Skeletal muscle tissue (tissue), 3 donors: ENCODE measurements at regions not wholly inside any gene's neighbourhood (a gene's known extent, or its start where the extent isn't known, plus 50 kb on each side); places are given as distances from the start of the nearest gene placed in this dataset.

Source experiments
- H3K27ac ChIP-seq: one replicate; pipeline ENCODE4 v1.7.0; 2013; ENCODE audit warnings: mild to moderate bottlenecking, low read depth, low read length, inconsistent platforms
- H3K27me3 ChIP-seq, 3 donors: one replicate each; pipeline ENCODE4 v1.7.0; 2013; ENCODE audit warnings: low read length in 3 of 3; ENCODE audit not compliant: control insufficient read depth in 3 of 3, insufficient read depth in 3 of 3
- H3K36me3 ChIP-seq, 3 donors: one replicate each; pipeline ENCODE4 v1.7.0; 2013; ENCODE audit warnings: low read length in 3 of 3; ENCODE audit not compliant: control insufficient read depth in 3 of 3, insufficient read depth in 3 of 3
- H3K4me1 ChIP-seq, 3 donors: one replicate each; pipeline ENCODE4 v1.7.0; 2013; ENCODE audit warnings: low read length in 3 of 3, mild to moderate bottlenecking in 3 of 3; ENCODE audit not compliant: control insufficient read depth in 3 of 3, insufficient read depth in 3 of 3
- H3K4me3 ChIP-seq, 3 donors: one replicate each; pipeline ENCODE4 v1.7.0; 2013; ENCODE audit warnings: low read length in 3 of 3
- H3K9ac ChIP-seq, 3 donors: one replicate each; pipeline ENCODE4 v1.7.0; 2013; ENCODE audit warnings: low read length in 3 of 3, mild to moderate bottlenecking in 3 of 3, moderate library complexity in 2 of 3, low read depth in 1 of 3
- H3K9me3 ChIP-seq, 3 donors: one replicate each; pipeline ENCODE4 v1.7.0; 2013; ENCODE audit warnings: low read length in 3 of 3; ENCODE audit not compliant: control insufficient read depth in 3 of 3
- donor health status: Osteomylitis.

- H3K27me3 ChIP-seq = peaks cover 0 to 3% (median 0%) of the 10 kb centered on the region in 3 donors
- peak overlapping the region in 2 of 3 donors; percentile 6 to 79 for H3K9ac ChIP-seq
- peak overlapping the region; percentile 66 to 72 (median 67) for H3K4me3 ChIP-seq
- no peaks in the 10 kb centered on the region for H3K36me3 ChIP-seq
- no peaks in the 10 kb centered on the region for H3K9me3 ChIP-seq
- no peak overlapping the region for H3K27ac ChIP-seq
- H3K4me1 ChIP-seq = peaks cover 16 to 25% (median 19%) of the 10 kb centered on the region in 3 donors
These were observed 230.7 kb downstream of the HAUS1 start for GRCh38 chr18:46334868-46335281.

GRCh38 chr18:46335534-46336101 lies 231.4 kb downstream of the HAUS1 start:
- peaks cover 16 to 25% (median 19%) of the 10 kb centered on the region in 3 donors for H3K4me1 ChIP-seq
- H3K9me3 ChIP-seq = no peaks in the 10 kb centered on the region
- H3K9ac ChIP-seq = peak overlapping the region in 1 of 3 donors; percentile 25
- H3K27ac ChIP-seq = no peak overlapping the region
- H3K36me3 ChIP-seq = no peaks in the 10 kb centered on the region
- H3K4me3 ChIP-seq = peak overlapping the region in 2 of 3 donors; percentile 16 to 20
- H3K27me3 ChIP-seq = peaks cover 0 to 3% (median 0%) of the 10 kb centered on the region in 3 donors

- Histone ChIP-seq H3K27ac (no peak overlapping the region), H3K36me3 (no peaks in the 10 kb centered on the region), H3K4me1 (peaks cover 16 to 25% (median 19%) of the 10 kb centered on the region in 3 donors), H3K9me3 (no peaks in the 10 kb centered on the region), H3K4me3 (no peak overlapping the region), H3K9ac (no peak overlapping the region), H3K27me3 (peaks cover 0 to 3% (median 0%) of the 10 kb centered on the region in 3 donors)
These were observed 232.3 kb downstream of the HAUS1 start for GRCh38 chr18:46336278-46337111.

GRCh38 chr18:46337271-46337670 lies 233.1 kb downstream of the HAUS1 start:
- H3K9ac ChIP-seq = no peak overlapping the region
- H3K36me3 ChIP-seq = no peaks in the 10 kb centered on the region
- H3K27ac ChIP-seq = no peak overlapping the region
- H3K4me3 ChIP-seq = no peak overlapping the region
- peaks cover 16 to 25% (median 19%) of the 10 kb centered on the region in 3 donors for H3K4me1 ChIP-seq
- H3K27me3 ChIP-seq = peaks cover 0 to 3% (median 0%) of the 10 kb centered on the region in 3 donors
- H3K9me3 ChIP-seq = no peaks in the 10 kb centered on the region

- Histone ChIP-seq H3K27me3 (peaks cover 0 to 1% (median 0%) of the 10 kb centered on the region in 3 donors), H3K36me3 (no peaks in the 10 kb centered on the region), H3K9me3 (no peaks in the 10 kb centered on the region), H3K4me3 (no peak overlapping the region), H3K9ac (no peak overlapping the region), H3K27ac (no peak overlapping the region), H3K4me1 (peaks cover 12 to 21% (median 17%) of the 10 kb centered on the region in 3 donors)
These were observed 234.0 kb downstream of the HAUS1 start for GRCh38 chr18:46338205-46338604.

- Histone ChIP-seq H3K4me1 (peaks cover 15 to 23% (median 17%) of the 10 kb centered on the region in 3 donors), H3K9ac (no peak overlapping the region), H3K9me3 (no peaks in the 10 kb centered on the region), H3K4me3 (no peak overlapping the region), H3K27me3 (no peaks in the 10 kb centered on the region), H3K27ac (no peak overlapping the region), H3K36me3 (no peaks in the 10 kb centered on the region)
These were observed 234.6 kb downstream of the HAUS1 start for GRCh38 chr18:46338766-46339165.

GRCh38 chr18:46340716-46341115 lies 236.5 kb downstream of the HAUS1 start:
- Histone ChIP-seq H3K4me3 (no peak overlapping the region), H3K4me1 (peaks cover 6 to 25% (median 21%) of the 10 kb centered on the region in 3 donors), H3K27ac (no peak overlapping the region), H3K9me3 (no peaks in the 10 kb centered on the region), H3K9ac (no peak overlapping the region), H3K36me3 (no peaks in the 10 kb centered on the region), H3K27me3 (no peaks in the 10 kb centered on the region)

- H3K4me3 ChIP-seq = no peak overlapping the region
- peaks cover 5 to 24% (median 20%) of the 10 kb centered on the region in 3 donors for H3K4me1 ChIP-seq
- no peaks in the 10 kb centered on the region for H3K27me3 ChIP-seq
- H3K9ac ChIP-seq = no peak overlapping the region
- H3K27ac ChIP-seq = no peak overlapping the region
- H3K9me3 ChIP-seq = no peaks in the 10 kb centered on the region
- no peaks in the 10 kb centered on the region for H3K36me3 ChIP-seq
These were observed 237.9 kb downstream of the HAUS1 start for GRCh38 chr18:46341986-46342525.

GRCh38 chr18:46343456-46343855 lies 239.3 kb downstream of the HAUS1 start:
- Histone ChIP-seq H3K27ac (no peak overlapping the region), H3K4me1 (peaks cover 5 to 24% (median 20%) of the 10 kb centered on the region in 3 donors), H3K4me3 (no peak overlapping the region), H3K9ac (peak overlapping the region in 1 of 3 donors; percentile 40), H3K36me3 (no peaks in the 10 kb centered on the region), H3K27me3 (no peaks in the 10 kb centered on the region), H3K9me3 (no peaks in the 10 kb centered on the region)

GRCh38 chr18:46343931-46344372 lies 239.8 kb downstream of the HAUS1 start:
- H3K36me3 ChIP-seq = no peaks in the 10 kb centered on the region

More at GRCh38 chr18:46343931-46344372, 239.8 kb downstream of the HAUS1 start:
- Histone ChIP-seq H3K27me3 (no peaks in the 10 kb centered on the region), H3K4me3 (no peak overlapping the region), H3K27ac (no peak overlapping the region), H3K4me1 (peaks cover 5 to 20% (median 20%) of the 10 kb centered on the region in 3 donors), H3K9ac (peak overlapping the region in 1 of 3 donors; percentile 40), H3K9me3 (no peaks in the 10 kb centered on the region)
